ENCODE measurements at regions not wholly inside any gene's neighbourhood (a gene's known extent, or its start where the extent isn't known, plus 50 kb on each side); places are given as distances from the start of the nearest gene placed in this dataset.

- Histone ChIP-seq H3K27ac (no peak overlapping the region), H3K27me3 (no peaks in the 10 kb centered on the region), H3K4me1 (peaks cover 0 to 9% (median 2%) of the 10 kb centered on the region in 4 donors), H3K4me3 (no peak overlapping the region), H3K9me3 (no peaks in the 10 kb centered on the region), H3K36me3 (no peaks in the 10 kb centered on the region)
- ATAC-seq: no peak
- DNase-seq: no peak
- 61% methylated on average over 9 of the region's 9 CpGs for WGBS (ENCODE audit: insufficient coverage, low coverage, low lambda C conversion rate, missing lambda C conversion rate)
- intact Hi-C loops (cut with DNase I): no loop called here
- TF ChIP-seq CTCF (IDR thresholded peaks at IDR 0.05): no peak
Measured at GRCh38 chr12:126389220-126389841, 1324.1 kb downstream of the AACS start.

DNA sequence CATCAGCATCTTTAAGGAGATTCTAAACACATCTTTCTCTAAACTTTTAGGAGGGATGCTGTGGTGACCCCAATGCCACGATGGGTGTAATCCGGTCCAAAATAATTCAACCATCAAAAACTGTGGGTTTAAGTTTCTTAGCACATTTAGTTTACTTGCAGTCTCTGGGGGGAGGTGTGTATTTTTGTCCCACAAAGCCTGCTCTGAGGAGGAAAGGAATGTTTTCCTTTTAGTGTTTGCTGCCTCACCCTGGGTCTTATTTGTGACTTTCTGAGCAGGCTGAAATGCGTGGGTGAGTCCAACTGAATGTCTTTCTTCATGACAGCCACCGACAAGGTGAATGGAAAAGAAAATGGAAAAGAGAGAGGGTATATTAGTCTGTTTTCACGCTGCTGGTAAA, 1324.7 kb downstream of the AACS start:
- Histone ChIP-seq H3K9me3 (no peaks in the 10 kb centered on the region), H3K4me3 (no peak overlapping the region), H3K27ac (no peak overlapping the region), H3K4me1 (peaks cover 0 to 9% (median 2%) of the 10 kb centered on the region in 4 donors), H3K36me3 (no peaks in the 10 kb centered on the region), H3K27me3 (no peaks in the 10 kb centered on the region)
- ATAC-seq: no peak
- intact Hi-C loops (cut with DNase I): no loop called here
- TF ChIP-seq CTCF (IDR thresholded peaks at IDR 0.05) (no peak), POLR2A (IDR thresholded peaks at IDR 0.05) (no peak)
- no peak for DNase-seq
- 64% methylated on average over 5 of the region's 5 CpGs for WGBS (ENCODE audit: insufficient coverage, low coverage, low lambda C conversion rate, missing lambda C conversion rate)

DNA sequence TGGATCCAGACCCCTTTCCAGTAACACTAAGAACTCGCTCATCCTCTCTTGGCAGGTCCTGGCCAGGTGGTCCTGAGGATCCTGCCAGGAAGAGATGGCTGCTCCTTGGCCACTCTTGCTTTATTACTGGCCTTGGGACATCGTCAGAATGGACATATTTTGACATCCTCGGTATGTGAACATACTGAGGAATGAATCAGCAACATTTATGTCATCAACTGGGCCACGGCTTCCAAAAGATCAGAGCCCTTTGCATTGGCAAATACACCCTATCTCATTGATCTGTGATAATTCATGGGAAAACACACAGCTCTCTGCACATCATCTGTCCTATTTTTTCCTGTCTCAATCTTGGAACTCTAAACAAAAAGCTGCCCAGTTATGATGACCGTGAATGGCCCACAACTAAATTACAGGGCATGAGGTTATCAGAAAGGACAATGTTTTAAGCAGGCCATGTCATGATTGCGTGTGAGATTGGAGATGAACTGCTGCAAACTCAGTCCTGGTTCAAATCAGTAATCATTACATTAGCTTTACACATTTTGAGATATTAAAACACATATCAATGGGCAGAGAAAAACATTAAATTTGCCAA, 1325.8 kb downstream of the AACS start:
- TF ChIP-seq POLR2A (IDR thresholded peaks at IDR 0.05) (no peak), CTCF (IDR thresholded peaks at IDR 0.05) (no peak)
- H3K36me3 ChIP-seq: no peaks in the 10 kb centered on the region
- no peak overlapping the region for H3K4me3 ChIP-seq
- no peak overlapping the region for H3K27ac ChIP-seq
- ATAC-seq (peak in 2 of 4 donors; percentile 61 to 95), DNase-seq (peak in 1 of 3 donors; percentile 26)
- no peaks in the 10 kb centered on the region for H3K9me3 ChIP-seq
- H3K27me3 ChIP-seq: no peaks in the 10 kb centered on the region
- peaks cover 0 to 9% (median 2%) of the 10 kb centered on the region in 4 donors for H3K4me1 ChIP-seq
- WGBS (ENCODE audit: insufficient coverage, low coverage, low lambda C conversion rate, missing lambda C conversion rate): 30% methylated on average over 6 of the region's 6 CpGs
- intact Hi-C loops (cut with DNase I): no loop called here

- Histone ChIP-seq H3K36me3 (no peaks in the 10 kb centered on the region), H3K4me3 (no peak overlapping the region), H3K9me3 (no peaks in the 10 kb centered on the region), H3K27ac (no peak overlapping the region), H3K27me3 (no peaks in the 10 kb centered on the region), H3K4me1 (peaks cover 0 to 2% (median 0%) of the 10 kb centered on the region in 4 donors)
- DNase-seq: no peak
- TF ChIP-seq CTCF (IDR thresholded peaks at IDR 0.05) (no peak), POLR2A (IDR thresholded peaks at IDR 0.05) (no peak)
- no peak for ATAC-seq
- WGBS (ENCODE audit: insufficient coverage, low coverage, low lambda C conversion rate, missing lambda C conversion rate): 43% methylated on average over 6 of the region's 6 CpGs
- intact Hi-C loops (cut with DNase I): no loop called here
Measured at GRCh38 chr12:126396536-126396935, 1331.3 kb downstream of the AACS start.
